DOHH2 (cell line): ENCODE measurements at regions not wholly inside any gene's neighbourhood (a gene's known extent, or its start where the extent isn't known, plus 50 kb on each side); places are given as distances from the start of the nearest gene placed in this dataset.

Experiments used
- EZH2phosphoT487 ChIP-seq: fragments of 200-600 bp; sonication (generic); IDR thresholded peaks from 2 replicates; pipeline ENCODE4 v1.6.1; 2017; ENCODE audit warnings: borderline replicate concordance, mild to moderate bottlenecking, antibody characterized with exemption, low read length, moderate library complexity, mixed read lengths
- TF ChIP-seq, protein P1 (sequence below): fragments of 200-600 bp; sonication (generic); IDR thresholded peaks from one replicate; pipeline ENCODE4 v1.5.1; 2014; ENCODE audit warnings: antibody characterized with exemption, mild to moderate bottlenecking, low read depth, low read length; ENCODE audit not compliant: poor library complexity, severe bottlenecking

DNA sequence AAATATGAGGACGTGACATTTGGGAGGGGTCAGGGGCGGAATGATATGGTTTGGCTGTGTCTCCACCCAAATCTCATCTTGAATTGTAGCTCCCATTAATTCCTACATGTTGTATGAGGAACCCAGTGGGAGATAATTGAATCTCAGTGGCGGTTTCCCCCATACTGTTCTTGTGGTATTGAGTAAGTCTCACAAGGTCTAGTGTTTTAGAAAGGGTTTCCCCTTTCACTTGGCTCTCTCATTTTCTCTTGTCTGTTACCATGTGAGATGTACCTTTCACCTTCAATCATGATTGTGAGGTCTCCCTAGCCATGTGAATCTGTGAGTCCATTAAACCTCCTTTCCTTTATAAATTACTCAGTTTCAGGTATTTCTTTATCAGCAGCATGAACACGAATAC lies 663.6 kb upstream of the CHRM3 start:
- TF ChIP-seq, protein P1, sequence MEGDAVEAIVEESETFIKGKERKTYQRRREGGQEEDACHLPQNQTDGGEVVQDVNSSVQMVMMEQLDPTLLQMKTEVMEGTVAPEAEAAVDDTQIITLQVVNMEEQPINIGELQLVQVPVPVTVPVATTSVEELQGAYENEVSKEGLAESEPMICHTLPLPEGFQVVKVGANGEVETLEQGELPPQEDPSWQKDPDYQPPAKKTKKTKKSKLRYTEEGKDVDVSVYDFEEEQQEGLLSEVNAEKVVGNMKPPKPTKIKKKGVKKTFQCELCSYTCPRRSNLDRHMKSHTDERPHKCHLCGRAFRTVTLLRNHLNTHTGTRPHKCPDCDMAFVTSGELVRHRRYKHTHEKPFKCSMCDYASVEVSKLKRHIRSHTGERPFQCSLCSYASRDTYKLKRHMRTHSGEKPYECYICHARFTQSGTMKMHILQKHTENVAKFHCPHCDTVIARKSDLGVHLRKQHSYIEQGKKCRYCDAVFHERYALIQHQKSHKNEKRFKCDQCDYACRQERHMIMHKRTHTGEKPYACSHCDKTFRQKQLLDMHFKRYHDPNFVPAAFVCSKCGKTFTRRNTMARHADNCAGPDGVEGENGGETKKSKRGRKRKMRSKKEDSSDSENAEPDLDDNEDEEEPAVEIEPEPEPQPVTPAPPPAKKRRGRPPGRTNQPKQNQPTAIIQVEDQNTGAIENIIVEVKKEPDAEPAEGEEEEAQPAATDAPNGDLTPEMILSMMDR = no peak
- no peak for TF ChIP-seq EZH2phosphoT487
